ENCODE measurements at regions not wholly inside any gene's neighbourhood (a gene's known extent, or its start where the extent isn't known, plus 50 kb on each side); places are given as distances from the start of the nearest gene placed in this dataset.

GRCh38 chr7:26022982-26023381 lies 129.0 kb upstream of the NFE2L3 start:
- Histone ChIP-seq H3K4me1 (no peaks in the 10 kb centered on the region), H3K27ac (no peak overlapping the region), H3K36me3 (replicated peaks in 1 of 2; ENCODE audit: insufficient read depth in 1 of 2, low read depth in 2 of 2) (no peaks in the 10 kb centered on the region), H3K27me3 (no peaks in the 10 kb centered on the region), H3K9me3 (no peaks in the 10 kb centered on the region), H3K4me3 (no peak overlapping the region)
- ATAC-seq (no peak), DNase-seq (no peak)
- 81 to 82% methylated on average over 3 of the region's 3 CpGs for WGBS, 2 donors
- TF ChIP-seq POLR2A (IDR thresholded peaks at IDR 0.05) (no peak), CTCF (IDR thresholded peaks at IDR 0.05) (no peak)
- intact Hi-C loops (cut with DNase I), result no loop called here

GRCh38 chr7:26029911-26030310 lies 122.1 kb upstream of the NFE2L3 start:
- ATAC-seq (no peak), DNase-seq (no peak)
- no peak overlapping the region for H3K27ac ChIP-seq
- H3K9me3 ChIP-seq, result no peaks in the 10 kb centered on the region
- no peaks in the 10 kb centered on the region for H3K27me3 ChIP-seq
- no peak overlapping the region for H3K4me3 ChIP-seq
- TF ChIP-seq CTCF (IDR thresholded peaks at IDR 0.05), result no peak
- intact Hi-C loops (cut with DNase I), result no loop called here
- WGBS, 2 donors, result 63 to 76% methylated on average over 3 of the region's 3 CpGs
- H3K4me1 ChIP-seq, result no peaks in the 10 kb centered on the region
- no peaks in the 10 kb centered on the region for H3K36me3 ChIP-seq (replicated peaks in 1 of 2; ENCODE audit: insufficient read depth in 1 of 2, low read depth in 2 of 2)

- no peaks in the 10 kb centered on the region for H3K9me3 ChIP-seq
- H3K27ac ChIP-seq, result no peak overlapping the region
- no peak for TF ChIP-seq POLR2A (IDR thresholded peaks at IDR 0.05)
- no peak for TF ChIP-seq CTCF (IDR thresholded peaks at IDR 0.05)
- no peaks in the 10 kb centered on the region for H3K27me3 ChIP-seq
- H3K36me3 ChIP-seq (replicated peaks in 1 of 2; ENCODE audit: insufficient read depth in 1 of 2, low read depth in 2 of 2), result no peaks in the 10 kb centered on the region
- H3K4me1 ChIP-seq, result no peaks in the 10 kb centered on the region
- ATAC-seq, result no peak
- DNase-seq, result no peak
- no peak overlapping the region for H3K4me3 ChIP-seq
- intact Hi-C loops (cut with DNase I), result no loop called here
- 77 to 79% methylated on average over 3 of the region's 3 CpGs for WGBS, 2 donors
These were observed 117.6 kb upstream of the NFE2L3 start for GRCh38 chr7:26034391-26034790.

- DNase-seq (no peak), ATAC-seq (no peak)
- no peak for TF ChIP-seq POLR2A (IDR thresholded peaks at IDR 0.05)
- no peak for TF ChIP-seq CTCF (IDR thresholded peaks at IDR 0.05)
- Histone ChIP-seq H3K9me3 (no peaks in the 10 kb centered on the region), H3K27me3 (no peaks in the 10 kb centered on the region), H3K4me1 (peaks cover 5% of the 10 kb centered on the region), H3K4me3 (no peak overlapping the region), H3K27ac (no peak overlapping the region), H3K36me3 (replicated peaks in 1 of 2; ENCODE audit: insufficient read depth in 1 of 2, low read depth in 2 of 2) (no peaks in the 10 kb centered on the region)
- intact Hi-C loops (cut with DNase I), result no loop called here
These were observed 116.4 kb upstream of the NFE2L3 start for GRCh38 chr7:26035552-26035951.

GRCh38 chr7:26036092-26036491 lies 115.9 kb upstream of the NFE2L3 start:
- no peaks in the 10 kb centered on the region for H3K36me3 ChIP-seq (replicated peaks in 1 of 2; ENCODE audit: insufficient read depth in 1 of 2, low read depth in 2 of 2)
- 94 to 95% methylated on average over 1 of the region's 1 CpG for WGBS, 2 donors

More at GRCh38 chr7:26036092-26036491, 115.9 kb upstream of the NFE2L3 start:
- Histone ChIP-seq H3K27me3 (no peaks in the 10 kb centered on the region), H3K4me1 (peaks cover 5% of the 10 kb centered on the region), H3K27ac (no peak overlapping the region), H3K4me3 (no peak overlapping the region), H3K9me3 (no peaks in the 10 kb centered on the region)
- DNase-seq (no peak), ATAC-seq (no peak)
- TF ChIP-seq POLR2A (IDR thresholded peaks at IDR 0.05) (no peak), CTCF (IDR thresholded peaks at IDR 0.05) (no peak)
- intact Hi-C loops (cut with DNase I), result no loop called here
